ENCODE measurements at regions not wholly inside any gene's neighbourhood (a gene's known extent, or its start where the extent isn't known, plus 50 kb on each side); places are given as distances from the start of the nearest gene placed in this dataset.
"Not testable (repeated sequence)": the region's sequence is repeated elsewhere in the genome, so short reads cannot be mapped to it uniquely, and the experiment has no call there.

GRCh38 chr3:155995525-155996370, 124.6 kb upstream of the KCNAB1 start:
- no peak for DNase-seq (ENCODE audit: low read depth in 2 of 2)

GRCh38 chr3:155996882-155997281, 123.5 kb upstream of the KCNAB1 start:
- no peak for DNase-seq (ENCODE audit: low read depth in 2 of 2)

GRCh38 chr3:155998173-155998572, 122.2 kb upstream of the KCNAB1 start:
- not testable (repeated sequence) for DNase-seq (ENCODE audit: low read depth in 2 of 2)

- no peak for DNase-seq (ENCODE audit: low read depth in 2 of 2)
Measured at GRCh38 chr3:156005736-156006135, 114.6 kb upstream of the KCNAB1 start.

- no peak for DNase-seq (ENCODE audit: low read depth in 2 of 2)
Measured at GRCh38 chr3:156010829-156011228, 109.5 kb upstream of the KCNAB1 start.

GRCh38 chr3:156014489-156014888, 105.9 kb upstream of the KCNAB1 start:
- DNase-seq (ENCODE audit: low read depth in 2 of 2), result no peak

GRCh38 chr3:156016902-156017301, 103.5 kb upstream of the KCNAB1 start:
- DNase-seq (ENCODE audit: low read depth in 2 of 2), result no peak

- no peak for DNase-seq (ENCODE audit: low read depth in 2 of 2)
Measured at GRCh38 chr3:156017352-156018030, 102.9 kb upstream of the KCNAB1 start.

- DNase-seq (ENCODE audit: low read depth in 2 of 2), result no peak
Measured at GRCh38 chr3:156024904-156025533, 95.4 kb upstream of the KCNAB1 start.

GRCh38 chr3:156029208-156029607, 91.2 kb upstream of the KCNAB1 start:
- no peak for DNase-seq (ENCODE audit: low read depth in 2 of 2)

GRCh38 chr3:156030723-156031122, 89.7 kb upstream of the KCNAB1 start:
- no peak for DNase-seq (ENCODE audit: low read depth in 2 of 2)

GRCh38 chr3:156033428-156033827, 87.0 kb upstream of the KCNAB1 start:
- DNase-seq (ENCODE audit: low read depth in 2 of 2), result no peak

- no peak for DNase-seq (ENCODE audit: low read depth in 2 of 2)
Measured at GRCh38 chr3:156035158-156035557, 85.2 kb upstream of the KCNAB1 start.

GRCh38 chr3:156036258-156037053, 83.9 kb upstream of the KCNAB1 start:
- no peak for DNase-seq (ENCODE audit: low read depth in 2 of 2)

- no peak for DNase-seq (ENCODE audit: low read depth in 2 of 2)
Measured at GRCh38 chr3:156037356-156037755, 83.0 kb upstream of the KCNAB1 start.

GRCh38 chr3:156038869-156039268, 81.5 kb upstream of the KCNAB1 start:
- DNase-seq (ENCODE audit: low read depth in 2 of 2), result no peak

- no peak for DNase-seq (ENCODE audit: low read depth in 2 of 2)
Measured at GRCh38 chr3:156040041-156040440, 80.3 kb upstream of the KCNAB1 start.

- DNase-seq (ENCODE audit: low read depth in 2 of 2), result not testable (repeated sequence)
Measured at GRCh38 chr3:156041216-156041841, 79.0 kb upstream of the KCNAB1 start.

- not testable (repeated sequence) for DNase-seq (ENCODE audit: low read depth in 2 of 2)
Measured at GRCh38 chr3:156041856-156042255, 78.5 kb upstream of the KCNAB1 start.

GRCh38 chr3:156043832-156044633, 76.3 kb upstream of the KCNAB1 start:
- DNase-seq (ENCODE audit: low read depth in 2 of 2), result peak; percentile 37 to 46

GRCh38 chr3:156044634-156044975, 75.8 kb upstream of the KCNAB1 start:
- no peak for DNase-seq (ENCODE audit: low read depth in 2 of 2)
